WTC11 (cell line): ENCODE measurements at regions not wholly inside any gene's neighbourhood (a gene's known extent, or its start where the extent isn't known, plus 50 kb on each side); places are given as distances from the start of the nearest gene placed in this dataset.

Source experiments
- JUN ChIP-seq: sonication (generic); formaldehyde crosslinking; IDR thresholded peaks from 2 replicates; pipeline ENCODE4 v1.8.0; 2023; ENCODE audit warnings: mild to moderate bottlenecking, missing genetic modification reagents
- TF ChIP-seq, protein P1 (sequence below): sonication (generic); formaldehyde crosslinking; IDR thresholded peaks from 2 replicates; pipeline ENCODE4 v1.8.0; 2022; ENCODE audit warnings: mild to moderate bottlenecking, missing genetic modification reagents
- TF ChIP-seq, protein P2 (sequence below): fragments of 200-600 bp; IDR thresholded peaks from 2 replicates; pipeline ENCODE4 v1.8.0; 2022; ENCODE audit warnings: antibody characterized with exemption

DNA sequence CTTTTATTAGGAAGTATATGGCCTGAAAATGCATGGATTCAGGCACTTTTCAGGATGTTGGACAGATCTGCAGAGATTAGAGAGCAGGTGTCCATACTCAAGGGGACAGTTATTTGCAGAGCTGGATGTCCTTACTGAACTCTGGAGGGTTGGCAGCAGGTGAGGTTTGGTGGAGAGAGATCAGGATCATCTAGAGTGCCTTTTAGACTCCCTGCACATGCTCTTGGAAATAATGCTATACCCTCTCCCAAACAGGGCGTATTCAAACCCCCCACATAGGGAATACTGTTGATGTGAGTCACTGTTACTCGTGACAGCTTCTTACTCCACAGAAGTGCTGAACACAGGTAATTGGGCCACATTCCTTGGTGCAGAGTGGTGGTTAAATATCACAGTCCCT lies 725.7 kb upstream of the SGCG start:
- no peak for TF ChIP-seq JUN (CRISPR knock-in tag)
- TF ChIP-seq, protein P1, sequence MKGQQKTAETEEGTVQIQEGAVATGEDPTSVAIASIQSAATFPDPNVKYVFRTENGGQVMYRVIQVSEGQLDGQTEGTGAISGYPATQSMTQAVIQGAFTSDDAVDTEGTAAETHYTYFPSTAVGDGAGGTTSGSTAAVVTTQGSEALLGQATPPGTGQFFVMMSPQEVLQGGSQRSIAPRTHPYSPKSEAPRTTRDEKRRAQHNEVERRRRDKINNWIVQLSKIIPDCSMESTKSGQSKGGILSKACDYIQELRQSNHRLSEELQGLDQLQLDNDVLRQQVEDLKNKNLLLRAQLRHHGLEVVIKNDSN = no peak
- TF ChIP-seq, protein P2, sequence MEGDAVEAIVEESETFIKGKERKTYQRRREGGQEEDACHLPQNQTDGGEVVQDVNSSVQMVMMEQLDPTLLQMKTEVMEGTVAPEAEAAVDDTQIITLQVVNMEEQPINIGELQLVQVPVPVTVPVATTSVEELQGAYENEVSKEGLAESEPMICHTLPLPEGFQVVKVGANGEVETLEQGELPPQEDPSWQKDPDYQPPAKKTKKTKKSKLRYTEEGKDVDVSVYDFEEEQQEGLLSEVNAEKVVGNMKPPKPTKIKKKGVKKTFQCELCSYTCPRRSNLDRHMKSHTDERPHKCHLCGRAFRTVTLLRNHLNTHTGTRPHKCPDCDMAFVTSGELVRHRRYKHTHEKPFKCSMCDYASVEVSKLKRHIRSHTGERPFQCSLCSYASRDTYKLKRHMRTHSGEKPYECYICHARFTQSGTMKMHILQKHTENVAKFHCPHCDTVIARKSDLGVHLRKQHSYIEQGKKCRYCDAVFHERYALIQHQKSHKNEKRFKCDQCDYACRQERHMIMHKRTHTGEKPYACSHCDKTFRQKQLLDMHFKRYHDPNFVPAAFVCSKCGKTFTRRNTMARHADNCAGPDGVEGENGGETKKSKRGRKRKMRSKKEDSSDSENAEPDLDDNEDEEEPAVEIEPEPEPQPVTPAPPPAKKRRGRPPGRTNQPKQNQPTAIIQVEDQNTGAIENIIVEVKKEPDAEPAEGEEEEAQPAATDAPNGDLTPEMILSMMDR = no peak
